Right lobe of liver (tissue), 6 donors: ENCODE measurements at regions not wholly inside any gene's neighbourhood (a gene's known extent, or its start where the extent isn't known, plus 50 kb on each side); places are given as distances from the start of the nearest gene placed in this dataset.

Experiments used
- ATAC-seq, 4 donors: fragments of 200-7000 bp; cut with Tn5 transposase; one replicate each; pipeline ENCODE4 v1.9.1; 2020; ENCODE audit warnings: mild to moderate bottlenecking in 4 of 4, moderate library complexity in 4 of 4
- DNase-seq, 3 donors: peaks; one replicate each; pipeline ENCODE4 v3.0.0-alpha.2; 2020
- H3K27ac ChIP-seq, 3 donors: fragments of 200-600 bp; one replicate each; pipeline ENCODE4 v1.8.0; 2022
- H3K27me3 ChIP-seq, 2 donors: fragments of 200-600 bp; one replicate each; pipeline ENCODE4 v1.8.0; 2022
- H3K36me3 ChIP-seq, 4 donors: fragments of 200-600 bp; sonication (generic) in 1 of 4; one replicate each; pipeline versions ENCODE4 v1.5.1 to v1.8.0; 2017 to 2022; ENCODE audit warnings: control low read depth in 1 of 4
- H3K4me1 ChIP-seq, 4 donors: fragments of 200-600 bp; sonication (generic) in 1 of 4; one replicate each; pipeline versions ENCODE4 v1.5.1 to v1.8.0; 2017 to 2022; ENCODE audit warnings: control low read depth in 1 of 4
- H3K4me3 ChIP-seq, 3 donors: fragments of 200-600 bp; one replicate each; pipeline ENCODE4 v1.8.0; 2022
- H3K9me3 ChIP-seq, 4 donors: fragments of 200-600 bp; sonication (generic) in 1 of 4; one replicate each; pipeline versions ENCODE4 v1.5.1 to v1.8.0; 2017 to 2022; ENCODE audit warnings: control low read depth in 1 of 4
- CTCF ChIP-seq, 4 donors: fragments of 200-600 bp in 3 of 4; fragments of 450-650 bp in 1 of 4; IDR thresholded peaks; one replicate each; pipeline versions ENCODE4 v1.5.1 to v1.8.0; 2016 to 2022; ENCODE audit warnings: antibody characterized with exemption in 4 of 4, mild to moderate bottlenecking in 2 of 4
- POLR2A ChIP-seq: fragments of 450-650 bp; IDR thresholded peaks from one replicate; pipeline ENCODE4 v1.6.1; 2017; ENCODE audit warnings: antibody characterized with exemption, mild to moderate bottlenecking
- WGBS: methylation state at CpG from one replicate; pipeline ENCODE4 v1.1.6; 2018; ENCODE audit warnings: low coverage, low lambda C conversion rate; ENCODE audit not compliant: insufficient coverage; ENCODE audit errors: missing lambda C conversion rate; 5-methylcytosine and 5-hydroxymethylcytosine counted together
- intact Hi-C, 2 donors: fragments of 100-400 bp; cut with DNase I; formaldehyde crosslinking; loops; one replicate each; pipeline versions ENCODE4 v1.11.2 to v1.14.1; 2022
- donor health status: DM: no; HTN: yes; CAD: no.
- donor health status: DM: no; HTN: no; CAD: no.
- donor health status: DM: no; HTN: no; CAD: no.
- donor health status: DM: no; HTN: yes; CAD: no.
- donor health status: DM: no; HTN: yes; CAD: no.

DNA sequence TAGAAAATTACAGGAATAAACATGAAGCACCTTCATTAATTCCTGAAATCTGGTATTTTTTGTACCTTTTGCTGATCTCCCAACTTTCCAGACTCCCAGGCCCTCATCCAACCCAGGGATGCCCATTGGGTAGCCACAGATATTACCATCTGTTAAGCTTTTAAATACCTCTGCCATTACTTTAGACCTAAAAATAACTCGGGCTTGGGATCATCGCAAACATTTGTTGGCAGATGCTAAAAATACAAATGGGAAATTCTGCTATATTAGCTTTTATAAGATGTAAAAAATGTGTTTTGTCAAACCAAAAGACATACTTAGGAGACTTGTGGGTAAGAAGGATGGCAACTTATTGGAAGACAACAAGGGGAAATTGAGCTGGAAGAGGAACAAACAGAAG, 376.1 kb downstream of the CENPW start:
- H3K36me3 ChIP-seq, result no peaks in the 10 kb centered on the region
- no peak for DNase-seq
- ATAC-seq, result no peak
- TF ChIP-seq POLR2A, result no peak
- no peak for TF ChIP-seq CTCF (IDR thresholded peaks at IDR 0.05)
- H3K4me3 ChIP-seq, result no peak overlapping the region
- 80% methylated on average over 2 of the region's 2 CpGs for WGBS
- H3K4me1 ChIP-seq, result no peaks in the 10 kb centered on the region
- H3K27ac ChIP-seq, result no peak overlapping the region
- H3K9me3 ChIP-seq, result no peaks in the 10 kb centered on the region
- intact Hi-C loops, result no loop called here
- H3K27me3 ChIP-seq, result no peaks in the 10 kb centered on the region

GRCh38 chr6:126716826-126717509, 377.1 kb downstream of the CENPW start:
- no peak for DNase-seq
- H3K27ac ChIP-seq, result no peak overlapping the region
- ATAC-seq, result no peak
- intact Hi-C loops, result no loop called here
- no peaks in the 10 kb centered on the region for H3K9me3 ChIP-seq
- H3K36me3 ChIP-seq, result no peaks in the 10 kb centered on the region
- no peaks in the 10 kb centered on the region for H3K4me1 ChIP-seq
- no peak overlapping the region for H3K4me3 ChIP-seq
- TF ChIP-seq POLR2A, result no peak
- TF ChIP-seq CTCF (IDR thresholded peaks at IDR 0.05), result no peak
- 53% methylated on average over 3 of the region's 3 CpGs for WGBS
- H3K27me3 ChIP-seq, result no peaks in the 10 kb centered on the region

DNA sequence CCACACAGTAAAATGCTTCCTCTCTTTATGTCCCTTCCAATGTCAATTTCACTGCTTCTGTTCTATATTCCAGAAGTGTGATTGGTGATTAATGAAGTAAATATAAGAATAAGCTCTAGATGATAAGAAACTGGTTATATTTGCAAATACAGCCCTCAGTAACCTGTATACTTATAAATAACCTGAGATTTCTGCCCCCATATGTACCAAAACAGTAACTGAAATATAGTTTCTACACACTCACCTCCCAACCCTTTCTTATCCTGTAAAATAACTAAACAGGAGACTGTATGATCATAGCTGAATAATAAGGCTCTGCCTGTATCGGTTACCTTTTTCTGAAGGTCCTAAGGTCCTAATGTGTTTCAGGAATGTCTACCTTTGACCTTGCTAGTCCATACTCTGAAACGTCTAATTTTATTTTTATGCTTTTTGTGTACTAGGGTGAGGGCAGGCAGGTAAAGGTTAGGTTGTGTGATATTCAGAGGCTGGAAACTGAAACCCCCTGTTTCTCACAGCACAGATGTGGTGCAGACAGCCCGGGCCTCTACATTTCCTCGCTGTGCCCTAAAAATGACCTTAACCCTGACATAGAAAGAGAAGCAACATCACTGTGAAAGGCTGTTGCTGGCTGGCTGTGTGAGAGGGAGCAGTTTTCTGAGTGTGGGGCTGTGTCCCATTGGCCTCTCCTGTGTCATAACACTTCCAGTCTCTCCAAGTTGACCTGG, 378.8 kb downstream of the CENPW start:
- Histone ChIP-seq H3K27me3 (no peaks in the 10 kb centered on the region), H3K4me3 (no peak overlapping the region), H3K36me3 (no peaks in the 10 kb centered on the region), H3K9me3 (no peaks in the 10 kb centered on the region), H3K27ac (no peak overlapping the region), H3K4me1 (no peaks in the 10 kb centered on the region)
- DNase-seq (no peak), ATAC-seq (no peak)
- 42% methylated on average over 4 of the region's 4 CpGs for WGBS
- intact Hi-C loops, result no loop called here
- TF ChIP-seq CTCF (IDR thresholded peaks at IDR 0.05), result no peak
- no peak for TF ChIP-seq POLR2A

- Histone ChIP-seq H3K4me1 (no peaks in the 10 kb centered on the region), H3K27ac (no peak overlapping the region), H3K9me3 (no peaks in the 10 kb centered on the region), H3K36me3 (no peaks in the 10 kb centered on the region), H3K4me3 (no peak overlapping the region), H3K27me3 (no peaks in the 10 kb centered on the region)
- DNase-seq, result no peak
- intact Hi-C loops, result no loop called here
- TF ChIP-seq CTCF (IDR thresholded peaks at IDR 0.05) (no peak), POLR2A (no peak)
- ATAC-seq, result no peak
These were observed 380.4 kb downstream of the CENPW start for GRCh38 chr6:126720304-126720703.
